Coronary artery (tissue), 2 donors: ENCODE measurements at regions not wholly inside any gene's neighbourhood (a gene's known extent, or its start where the extent isn't known, plus 50 kb on each side); places are given as distances from the start of the nearest gene placed in this dataset.
"Not testable (repeated sequence)": the region's sequence is repeated elsewhere in the genome, so short reads cannot be mapped to it uniquely, and the experiment has no call there.

Source experiments
- DNase-seq: peaks from one replicate; pipeline ENCODE4 v3.0.0-alpha.2; 2017; ENCODE audit warnings: low spot score
- H3K27ac ChIP-seq, 2 donors: fragments of 200-600 bp; sonication (generic); one replicate each; pipeline ENCODE4 v1.5.1; 2016 to 2019
- H3K4me3 ChIP-seq: fragments of 200-600 bp; sonication (generic); 2 replicates; pipeline ENCODE4 v1.5.1; 2016; ENCODE audit warnings: mild to moderate bottlenecking, moderate library complexity
- CTCF ChIP-seq: fragments of 200-600 bp; sonication (generic); IDR thresholded peaks from one replicate; pipeline ENCODE4 v1.5.1; 2019; ENCODE audit warnings: antibody characterized with exemption

GRCh38 chr20:30489614-30490003 is 767.9 kb upstream of the DEFB115 start:
- no peak overlapping the region for H3K4me3 ChIP-seq
- DNase-seq, result no peak
- H3K27ac ChIP-seq, result no peak overlapping the region
- TF ChIP-seq CTCF, result no peak

GRCh38 chr20:30491016-30491415 is 766.4 kb upstream of the DEFB115 start:
- H3K4me3 ChIP-seq, result no peak overlapping the region
- no peak for TF ChIP-seq CTCF
- no peak for DNase-seq
- no peak overlapping the region for H3K27ac ChIP-seq

- DNase-seq, H3K4me3 ChIP-seq, H3K27ac ChIP-seq: not testable (repeated sequence)
Observed at GRCh38 chr20:30496656-30497055, 760.8 kb upstream of the DEFB115 start.

- not testable (repeated sequence) for DNase-seq, H3K4me3 ChIP-seq, H3K27ac ChIP-seq
Observed at GRCh38 chr20:30497191-30497590, 760.3 kb upstream of the DEFB115 start.

GRCh38 chr20:30499123-30499522 is 758.3 kb upstream of the DEFB115 start:
- no peak overlapping the region for H3K4me3 ChIP-seq
- no peak for DNase-seq
- no peak overlapping the region for H3K27ac ChIP-seq
- TF ChIP-seq CTCF, result no peak

- not testable (repeated sequence) for H3K4me3 ChIP-seq, H3K27ac ChIP-seq, DNase-seq
Observed at GRCh38 chr20:30499716-30500446, 757.6 kb upstream of the DEFB115 start.

GRCh38 chr20:30500447-30500820 is 757.0 kb upstream of the DEFB115 start:
- DNase-seq, result not testable (repeated sequence)

GRCh38 chr20:30500829-30501440 is 756.5 kb upstream of the DEFB115 start:
- Histone ChIP-seq H3K4me3 (no peak overlapping the region), H3K27ac (no peak overlapping the region)
- no peak for DNase-seq
- no peak for TF ChIP-seq CTCF

More at GRCh38 chr20:30500447-30500820, 757.0 kb upstream of the DEFB115 start:
- not testable (repeated sequence) for H3K27ac ChIP-seq, H3K4me3 ChIP-seq

- no peak for TF ChIP-seq CTCF
- H3K27ac ChIP-seq, result no peak overlapping the region
- no peak for DNase-seq
- H3K4me3 ChIP-seq, result no peak overlapping the region
Observed at GRCh38 chr20:30502670-30503069, 754.8 kb upstream of the DEFB115 start.

- not testable (repeated sequence) for H3K4me3 ChIP-seq, DNase-seq, H3K27ac ChIP-seq
Observed at GRCh38 chr20:30503204-30503603, 754.3 kb upstream of the DEFB115 start.
